ENCODE measurements at regions not wholly inside any gene's neighbourhood (a gene's known extent, or its start where the extent isn't known, plus 50 kb on each side); places are given as distances from the start of the nearest gene placed in this dataset.
"Not testable (repeated sequence)": the region's sequence is repeated elsewhere in the genome, so short reads cannot be mapped to it uniquely, and the experiment has no call there.

GRCh38 chr3:124059580-124059979, 67.7 kb upstream of the ROPN1 start:
- no peak for DNase-seq (ENCODE audit: low read depth)
- no peak overlapping the region for H3K4me3 ChIP-seq (ENCODE audit: low read depth, low read length)
- no peak for TF ChIP-seq CTCF (conservative IDR thresholded peaks at IDR 0.05; ENCODE audit: low read depth, low read length)

- no peak for TF ChIP-seq CTCF (conservative IDR thresholded peaks at IDR 0.05; ENCODE audit: low read depth, low read length)
- DNase-seq (ENCODE audit: low read depth): no peak
- H3K4me3 ChIP-seq (ENCODE audit: low read depth, low read length): no peak overlapping the region
These were observed 71.4 kb upstream of the ROPN1 start for GRCh38 chr3:124063197-124063909.

GRCh38 chr3:124064050-124064449, 72.1 kb upstream of the ROPN1 start:
- H3K4me3 ChIP-seq (ENCODE audit: low read depth, low read length): no peak overlapping the region
- no peak for DNase-seq (ENCODE audit: low read depth)
- no peak for TF ChIP-seq CTCF (conservative IDR thresholded peaks at IDR 0.05; ENCODE audit: low read depth, low read length)

- H3K4me3 ChIP-seq (ENCODE audit: low read depth, low read length); DNase-seq (ENCODE audit: low read depth): not testable (repeated sequence)
These were observed 74.6 kb upstream of the ROPN1 start for GRCh38 chr3:124066543-124066942.

- DNase-seq (ENCODE audit: low read depth): not testable (repeated sequence)
These were observed 77.8 kb upstream of the ROPN1 start for GRCh38 chr3:124069706-124070105.

GRCh38 chr3:124075090-124075489, 83.2 kb upstream of the ROPN1 start:
- not testable (repeated sequence) for DNase-seq (ENCODE audit: low read depth); H3K4me3 ChIP-seq (ENCODE audit: low read depth, low read length)

More at GRCh38 chr3:124069706-124070105, 77.8 kb upstream of the ROPN1 start:
- H3K4me3 ChIP-seq (ENCODE audit: low read depth, low read length): not testable (repeated sequence)

GRCh38 chr3:124075753-124076152, 83.8 kb upstream of the ROPN1 start:
- no peak overlapping the region for H3K4me3 ChIP-seq (ENCODE audit: low read depth, low read length)
- no peak for TF ChIP-seq CTCF (conservative IDR thresholded peaks at IDR 0.05; ENCODE audit: low read depth, low read length)
- no peak for DNase-seq (ENCODE audit: low read depth)

GRCh38 chr3:124076235-124076634, 84.3 kb upstream of the ROPN1 start:
- TF ChIP-seq CTCF (conservative IDR thresholded peaks at IDR 0.05; ENCODE audit: low read depth, low read length): no peak
- no peak overlapping the region for H3K4me3 ChIP-seq (ENCODE audit: low read depth, low read length)
- DNase-seq (ENCODE audit: low read depth): no peak

Data from epithelial cell of proximal tubule (primary cell).